Left hindlimb (tissue), 1 donor: ENCODE measurements at regions not wholly inside any gene's neighbourhood (a gene's known extent, or its start where the extent isn't known, plus 50 kb on each side); places are given as distances from the start of the nearest gene placed in this dataset.

ENCODE experiments used
- DNase-seq: peaks from one replicate; pipeline ENCODE4 v3.0.0-alpha.2; 2018

GRCh38 chr13:40123962-40124632, 468.6 kb downstream of the COG6 start:
- DNase-seq: no peak

- DNase-seq: no peak
Measured at GRCh38 chr13:40124633-40125015, 469.2 kb downstream of the COG6 start.

DNA sequence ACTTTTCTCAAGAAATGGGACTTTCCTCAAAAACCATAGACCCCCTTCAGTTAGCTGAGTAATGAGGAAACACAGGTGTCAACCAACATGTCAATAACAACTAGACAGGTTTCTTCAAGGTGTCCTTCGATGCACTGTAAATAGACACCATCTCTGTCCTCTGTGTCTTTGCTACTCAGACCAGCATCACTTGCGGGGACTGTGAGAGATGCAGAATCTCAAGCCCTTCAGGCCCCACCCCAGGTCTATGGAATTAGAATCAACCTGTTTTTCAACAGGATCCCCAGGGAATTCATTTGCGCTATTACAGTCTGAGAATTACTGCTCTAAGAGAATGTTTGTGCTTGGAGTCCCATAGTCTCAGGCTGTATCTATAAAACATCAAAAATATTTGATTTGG, 469.9 kb downstream of the COG6 start:
- no peak for DNase-seq

GRCh38 chr13:40126306-40127085, 471.0 kb downstream of the COG6 start:
- no peak for DNase-seq

DNA sequence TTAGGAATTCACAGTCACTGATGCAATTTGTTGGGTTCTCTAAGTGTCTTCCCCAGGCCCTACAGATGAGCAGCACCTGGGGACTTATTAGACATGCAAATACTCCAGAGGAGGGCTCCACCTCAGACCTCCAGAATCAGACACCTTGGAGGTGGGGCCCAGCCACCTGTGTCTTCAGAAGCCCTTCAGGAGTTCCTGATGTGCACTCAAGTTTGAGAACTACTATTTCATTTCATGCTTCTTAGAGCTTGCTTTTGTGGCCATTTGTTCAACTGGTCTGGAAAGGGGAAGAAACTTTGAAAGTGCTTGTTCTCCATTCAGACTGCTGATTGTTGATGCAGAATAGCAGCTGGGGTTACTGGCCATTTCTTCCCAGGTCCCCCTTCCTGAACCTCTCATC, 472.0 kb downstream of the COG6 start:
- no peak for DNase-seq

GRCh38 chr13:40127925-40128324, 472.5 kb downstream of the COG6 start:
- no peak for DNase-seq

- DNase-seq: no peak
Measured at GRCh38 chr13:40129467-40129866, 474.0 kb downstream of the COG6 start.

- no peak for DNase-seq
Measured at GRCh38 chr13:40130871-40131636, 475.6 kb downstream of the COG6 start.

DNA sequence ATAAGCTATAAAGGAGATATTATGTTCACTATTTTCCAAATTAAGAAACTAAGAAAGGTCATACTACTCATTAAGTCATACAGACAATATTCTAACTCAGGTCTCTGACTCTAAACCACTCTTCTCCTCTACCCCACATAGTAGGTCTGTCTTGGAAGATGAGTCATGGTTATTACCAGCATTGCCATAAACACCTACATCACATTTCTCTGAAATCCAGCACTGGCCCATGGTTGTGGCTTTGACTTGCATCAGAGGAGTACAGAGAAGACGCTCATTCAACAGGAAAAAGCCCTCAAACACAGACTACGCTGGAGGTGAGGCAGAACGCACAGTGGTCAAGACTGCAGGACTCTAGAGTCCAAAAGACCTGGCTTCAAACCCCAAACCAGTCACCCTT, 476.8 kb downstream of the COG6 start:
- no peak for DNase-seq

DNA sequence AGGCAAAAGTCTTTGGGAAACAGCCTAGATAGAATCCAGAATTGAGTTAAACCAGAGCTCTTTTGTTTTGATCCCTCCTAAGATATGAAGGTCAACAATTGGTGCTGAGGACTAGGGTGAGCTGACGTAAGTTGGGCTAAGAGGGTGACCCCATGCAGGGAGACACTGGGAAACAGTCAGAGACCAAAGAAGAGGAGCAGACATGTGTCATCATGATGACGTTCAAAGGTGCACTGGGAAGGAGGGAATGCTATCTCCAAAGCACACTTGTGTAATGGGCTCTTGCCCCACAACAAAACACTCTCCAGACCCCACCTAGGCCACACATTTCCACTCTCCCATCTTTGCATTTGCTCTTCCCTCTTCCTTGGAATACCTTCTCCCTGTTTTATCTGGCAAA, 481.4 kb downstream of the COG6 start:
- no peak for DNase-seq

DNA sequence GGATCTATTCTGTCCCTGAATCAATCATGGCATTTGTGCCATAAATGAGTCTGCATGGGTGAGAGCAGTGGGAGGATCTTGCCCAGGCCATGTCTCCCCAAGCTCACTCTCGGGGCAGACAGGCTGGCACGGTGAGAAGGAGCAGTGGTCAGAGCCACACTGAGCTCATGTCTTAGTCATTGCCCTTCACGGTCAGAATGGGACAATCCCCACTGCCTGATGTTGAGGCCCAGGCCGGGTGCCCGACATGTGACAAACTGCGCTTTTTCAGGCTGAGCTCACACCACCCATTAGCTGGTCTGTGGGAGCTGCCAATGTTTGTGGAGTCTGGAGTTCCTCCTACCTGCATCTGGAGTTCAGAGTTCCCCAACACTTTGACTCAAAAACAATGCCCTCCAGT, 481.9 kb downstream of the COG6 start:
- no peak for DNase-seq

- no peak for DNase-seq
Measured at GRCh38 chr13:40139896-40140520, 484.5 kb downstream of the COG6 start.

DNA sequence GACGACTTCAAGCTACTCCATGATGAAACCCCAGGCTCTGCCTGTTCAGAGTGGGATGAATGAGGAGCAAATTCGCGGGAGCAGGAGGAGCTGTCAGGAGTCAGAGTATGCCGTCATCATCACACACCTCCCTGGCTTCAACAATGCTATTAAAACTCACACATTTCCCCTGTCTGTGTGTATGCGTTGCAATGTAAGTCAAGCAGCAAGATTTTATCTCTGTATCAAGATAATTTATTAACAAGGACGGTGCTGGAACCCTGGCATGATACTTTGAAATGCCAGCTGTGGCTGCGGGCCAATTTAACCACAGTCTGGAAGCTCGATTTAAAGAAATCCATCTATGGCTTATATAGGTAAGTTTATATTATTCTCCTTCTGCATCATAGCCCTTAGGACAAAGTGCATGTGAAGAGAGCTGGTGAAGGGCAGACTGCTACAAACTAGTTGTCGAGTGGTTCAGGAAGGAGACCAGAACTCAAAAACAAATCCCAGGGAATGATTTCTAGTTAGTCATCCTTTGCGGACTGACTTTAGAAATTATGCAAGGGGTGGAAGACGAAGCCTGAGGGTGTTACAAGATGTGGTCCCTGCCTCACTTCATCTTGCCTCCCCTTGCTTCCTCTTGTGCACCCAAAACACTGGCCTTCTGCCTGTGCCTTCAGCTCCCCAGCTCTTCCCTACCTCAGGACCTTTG, 486.5 kb downstream of the COG6 start:
- DNase-seq: no peak

DNA sequence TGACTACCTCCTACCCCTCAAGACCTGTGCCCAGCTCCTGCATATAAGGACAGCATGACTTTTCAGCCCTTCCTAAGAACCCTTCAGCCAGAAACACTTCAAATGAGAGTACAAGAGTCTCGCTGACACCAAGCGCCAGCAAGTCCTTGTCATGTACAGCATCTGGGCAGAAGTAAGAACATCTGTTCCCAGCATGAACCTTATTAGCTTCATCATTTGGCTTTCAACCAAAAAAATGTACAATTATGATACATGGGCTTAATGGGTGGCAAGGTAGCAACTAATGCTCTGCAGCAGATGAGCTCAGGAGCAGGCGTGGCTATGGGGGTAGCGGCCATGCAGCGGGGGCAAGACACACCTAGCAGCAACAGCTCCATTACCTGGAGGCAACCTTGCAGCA, 487.6 kb downstream of the COG6 start:
- no peak for DNase-seq

GRCh38 chr13:40143559-40143958, 488.1 kb downstream of the COG6 start:
- no peak for DNase-seq

- DNase-seq: no peak
Measured at GRCh38 chr13:40145139-40145538, 489.7 kb downstream of the COG6 start.

- no peak for DNase-seq
Measured at GRCh38 chr13:40146063-40146462, 490.6 kb downstream of the COG6 start.

DNA sequence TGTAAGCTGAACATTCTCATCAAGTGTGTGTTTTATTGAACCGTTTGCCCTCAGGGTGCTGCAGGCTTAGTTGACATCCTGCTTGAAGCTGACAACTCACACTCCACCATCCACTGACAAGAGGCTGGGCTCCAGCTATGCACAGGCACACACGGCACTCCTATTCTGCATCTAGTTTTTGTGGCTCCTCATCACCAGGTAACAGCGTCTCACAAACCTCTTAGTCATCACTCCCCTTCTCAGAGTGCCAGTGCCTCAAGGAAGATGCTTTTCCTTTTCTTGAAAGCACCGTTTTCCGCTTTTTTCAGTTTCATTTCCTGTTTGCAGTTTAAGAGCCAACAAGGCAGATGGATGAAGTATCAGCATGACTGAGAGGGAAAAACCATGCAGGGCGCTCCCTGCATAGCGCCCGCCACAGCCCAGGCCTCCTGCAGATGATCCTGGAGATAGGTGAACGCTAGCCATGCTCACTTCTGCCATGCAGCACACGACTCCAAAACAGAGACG, 491.2 kb downstream of the COG6 start:
- DNase-seq: no peak

DNA sequence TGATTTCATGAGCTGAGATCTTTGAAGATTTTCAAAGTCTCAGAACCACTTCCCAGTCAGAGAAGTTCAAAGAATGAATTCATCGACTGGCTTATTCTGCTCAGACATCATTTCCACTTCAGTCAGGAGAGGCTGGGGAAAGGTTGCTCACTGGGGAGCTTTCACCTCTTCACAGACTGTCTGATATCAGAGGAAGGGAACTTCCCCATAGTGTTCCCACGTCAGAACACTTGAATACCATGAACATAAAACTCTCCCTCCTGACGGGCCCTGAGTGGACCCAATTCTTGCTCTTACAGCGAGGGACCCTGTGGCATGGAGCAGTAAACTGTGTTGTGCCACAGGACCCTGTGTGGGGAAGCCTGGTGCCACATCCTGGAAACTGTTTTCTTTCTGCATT, 492.6 kb downstream of the COG6 start:
- DNase-seq: no peak

- DNase-seq: no peak
Measured at GRCh38 chr13:40148742-40149141, 493.3 kb downstream of the COG6 start.

DNA sequence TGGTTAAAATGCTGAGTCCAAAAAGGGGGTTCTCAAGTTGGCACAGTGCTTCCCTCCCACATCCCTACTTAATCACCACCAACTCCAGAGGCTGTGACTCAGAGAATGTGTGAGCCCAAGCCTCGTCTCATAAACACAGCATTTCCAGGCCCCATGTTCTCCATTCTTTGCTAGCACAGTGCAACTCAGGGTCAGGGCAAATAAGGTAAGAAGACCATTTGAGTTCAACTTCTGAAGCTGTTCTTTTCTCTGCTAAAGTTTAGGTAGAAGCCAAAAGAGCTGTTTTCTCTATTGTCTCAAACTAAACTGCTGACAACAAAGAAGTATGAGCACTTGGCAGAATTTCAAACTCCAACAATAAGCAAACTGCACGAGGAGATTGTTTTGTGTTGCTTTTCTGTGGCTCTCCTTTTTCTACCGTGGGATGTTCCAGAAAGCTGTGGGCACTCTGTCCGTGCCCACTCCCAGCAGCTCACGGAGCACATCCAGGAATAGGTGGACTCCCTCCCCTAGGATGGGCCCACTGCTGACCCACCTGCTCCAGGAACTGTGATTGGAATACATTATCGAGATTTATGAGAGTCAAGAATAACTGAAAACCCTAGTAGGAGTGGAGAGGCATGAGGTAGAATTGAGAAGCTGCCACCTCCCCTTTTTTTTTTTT, 494.3 kb downstream of the COG6 start:
- DNase-seq: no peak

GRCh38 chr13:40151673-40152072, 496.2 kb downstream of the COG6 start:
- DNase-seq: no peak
